Activated CD8-positive, alpha-beta T cell treated with anti-CD3 and anti-CD28 coated beads for 36 hours (primary cell): ENCODE measurements at regions not wholly inside any gene's neighbourhood (a gene's known extent, or its start where the extent isn't known, plus 50 kb on each side); places are given as distances from the start of the nearest gene placed in this dataset.

Experiments
- ATAC-seq: fragments of 200-7000 bp; cut with Tn5 transposase; one replicate; pipeline ENCODE4 v1.10.0; 2021; ENCODE audit warnings: mild to moderate bottlenecking, moderate library complexity
- CTCF ChIA-PET: fragments of 350-600 bp; sonication (Branson Sonifier 250); formaldehyde crosslinking; loops from one replicate; lab custom pipeline; 2021; ENCODE audit warnings: antibody characterized with exemption; lab: Charles Lee
- POLR2A ChIA-PET: fragments of 350-600 bp; sonication (Branson Sonifier 250); formaldehyde crosslinking; loops from one replicate; lab custom pipeline; 2021; ENCODE audit warnings: antibody characterized with exemption; lab: Charles Lee
- DNase-seq: peaks from one replicate; pipeline ENCODE4 v3.0.0-alpha.2; 2020
- H3K27ac Mint-ChIP-seq: one replicate; pipeline ENCODE4 v1.8.0; 2021; ENCODE audit warnings: mild to moderate bottlenecking, mixed read lengths
- H3K27me3 Mint-ChIP-seq: one replicate; pipeline ENCODE4 v1.8.0; 2021; ENCODE audit warnings: mixed read lengths
- H3K36me3 Mint-ChIP-seq: one replicate; pipeline ENCODE4 v1.8.0; 2021; ENCODE audit warnings: low read depth, mixed read lengths
- H3K4me1 Mint-ChIP-seq: one replicate; pipeline ENCODE4 v1.8.0; 2021; ENCODE audit warnings: low read depth, mixed read lengths
- H3K4me3 Mint-ChIP-seq: one replicate; pipeline ENCODE4 v1.8.0; 2021; ENCODE audit warnings: mild to moderate bottlenecking, moderate library complexity, mixed read lengths
- H3K9me3 Mint-ChIP-seq: one replicate; pipeline ENCODE4 v1.8.0; 2021; ENCODE audit warnings: mixed read lengths
- CTCF ChIP-seq: fragments of 200-600 bp; IDR thresholded peaks from one replicate; pipeline ENCODE4 v1.8.0; 2022; ENCODE audit warnings: antibody characterized with exemption, mild to moderate bottlenecking
- intact Hi-C: fragments of 100-400 bp; cut with micrococcal nuclease; formaldehyde crosslinking; loops from one replicate; pipeline ENCODE4 v1.10.0; 2022

GRCh38 chr4:165738571-165738970 lies 134.5 kb upstream of the TLL1 start:
- ATAC-seq, result no peak

GRCh38 chr4:165740911-165741310 lies 132.1 kb upstream of the TLL1 start:
- H3K4me3 Mint-ChIP-seq, result no peak overlapping the region
- no peaks in the 10 kb centered on the region for H3K9me3 Mint-ChIP-seq
- no peaks in the 10 kb centered on the region for H3K4me1 Mint-ChIP-seq
- TF ChIP-seq CTCF, result no peak
- no peaks in the 10 kb centered on the region for H3K27me3 Mint-ChIP-seq
- H3K36me3 Mint-ChIP-seq, result no peaks in the 10 kb centered on the region
- POLR2A ChIA-PET, result no interaction called here
- CTCF ChIA-PET, result no interaction called here
- intact Hi-C loops, result no loop called here
- ATAC-seq, result no peak
- H3K27ac Mint-ChIP-seq, result no peak overlapping the region
- DNase-seq, result no peak

More at GRCh38 chr4:165738571-165738970, 134.5 kb upstream of the TLL1 start:
- Mint-ChIP-seq H3K9me3 (no peaks in the 10 kb centered on the region), H3K4me1 (no peaks in the 10 kb centered on the region), H3K27me3 (no peaks in the 10 kb centered on the region), H3K4me3 (no peak overlapping the region), H3K36me3 (no peaks in the 10 kb centered on the region), H3K27ac (no peak overlapping the region)
- intact Hi-C loops, result no loop called here
- DNase-seq, result no peak
- CTCF ChIA-PET, result no interaction called here
- POLR2A ChIA-PET, result no interaction called here
- no peak for TF ChIP-seq CTCF

- ChIA-PET POLR2A (no interaction called here), CTCF (no interaction called here)
- TF ChIP-seq CTCF, result no peak
- DNase-seq (no peak), ATAC-seq (no peak)
- Mint-ChIP-seq H3K4me3 (no peak overlapping the region), H3K27me3 (no peaks in the 10 kb centered on the region), H3K4me1 (no peaks in the 10 kb centered on the region), H3K9me3 (no peaks in the 10 kb centered on the region), H3K27ac (no peak overlapping the region), H3K36me3 (no peaks in the 10 kb centered on the region)
- intact Hi-C loops, result no loop called here
Observed at GRCh38 chr4:165743422-165743821, 129.6 kb upstream of the TLL1 start.

- TF ChIP-seq CTCF, result no peak
- CTCF ChIA-PET, result no interaction called here
- no peaks in the 10 kb centered on the region for H3K4me1 Mint-ChIP-seq
- H3K9me3 Mint-ChIP-seq, result no peaks in the 10 kb centered on the region
- DNase-seq (no peak), ATAC-seq (no peak)
- POLR2A ChIA-PET, result no interaction called here
- no peak overlapping the region for H3K27ac Mint-ChIP-seq
- H3K36me3 Mint-ChIP-seq, result no peaks in the 10 kb centered on the region
- intact Hi-C loops, result no loop called here
- H3K27me3 Mint-ChIP-seq, result no peaks in the 10 kb centered on the region
- no peak overlapping the region for H3K4me3 Mint-ChIP-seq
Observed at GRCh38 chr4:165744370-165744769, 128.7 kb upstream of the TLL1 start.

GRCh38 chr4:165748321-165748720 lies 124.7 kb upstream of the TLL1 start:
- TF ChIP-seq CTCF, result no peak
- POLR2A ChIA-PET, result no interaction called here
- ATAC-seq, result no peak
- Mint-ChIP-seq H3K4me1 (no peaks in the 10 kb centered on the region), H3K27me3 (no peaks in the 10 kb centered on the region), H3K27ac (no peak overlapping the region), H3K9me3 (no peaks in the 10 kb centered on the region), H3K4me3 (no peak overlapping the region), H3K36me3 (no peaks in the 10 kb centered on the region)
- no peak for DNase-seq
- CTCF ChIA-PET, result no interaction called here
- intact Hi-C loops, result no loop called here
